Liver (tissue), 8 donors: ENCODE measurements at regions not wholly inside any gene's neighbourhood (a gene's known extent, or its start where the extent isn't known, plus 50 kb on each side); places are given as distances from the start of the nearest gene placed in this dataset.

Experiments
- DNase-seq: peaks from one replicate; pipeline ENCODE4 v3.0.0-alpha.2; 2017; ENCODE audit warnings: low spot score
- H3K27ac ChIP-seq, 2 donors: one replicate each; pipeline ENCODE4 v1.7.0; 2013; ENCODE audit warnings: inconsistent platforms in 2 of 2, low read length in 2 of 2, control low read depth in 1 of 2, low read depth in 1 of 2, mild to moderate bottlenecking in 1 of 2
- H3K27me3 ChIP-seq, 4 donors: one replicate each; pipeline versions ENCODE4 v1.6.1 to v1.7.0; 2013; ENCODE audit warnings: low read length in 3 of 4, inconsistent platforms in 1 of 4, mild to moderate bottlenecking in 1 of 4, moderate library complexity in 1 of 4; ENCODE audit not compliant: control insufficient read depth in 4 of 4, insufficient read depth in 4 of 4
- H3K36me3 ChIP-seq, 4 donors: one replicate each; pipeline versions ENCODE4 v1.6.1 to v1.7.0; 2013; ENCODE audit warnings: low read length in 3 of 4, mild to moderate bottlenecking in 3 of 4, low read depth in 1 of 4, moderate library complexity in 1 of 4; ENCODE audit not compliant: control insufficient read depth in 4 of 4, insufficient read depth in 3 of 4
- H3K4me1 ChIP-seq, 4 donors: one replicate each; pipeline versions ENCODE4 v1.6.1 to v1.7.0; 2013; ENCODE audit warnings: low read length in 3 of 4, mild to moderate bottlenecking in 3 of 4, moderate library complexity in 1 of 4; ENCODE audit not compliant: control insufficient read depth in 4 of 4, insufficient read depth in 4 of 4
- H3K4me3 ChIP-seq, 3 donors: one replicate each; pipeline versions ENCODE4 v1.6.1 to v1.7.0; 2013; ENCODE audit warnings: low read length in 3 of 3, control low read depth in 1 of 3, low read depth in 1 of 3, mild to moderate bottlenecking in 1 of 3
- H3K9ac ChIP-seq, 2 donors: one replicate each; pipeline ENCODE4 v1.7.0; 2013; ENCODE audit warnings: low read length in 2 of 2, mild to moderate bottlenecking in 2 of 2, moderate library complexity in 2 of 2, control low read depth in 1 of 2, low read depth in 1 of 2
- H3K9me3 ChIP-seq, 4 donors: one replicate each; pipeline versions ENCODE4 v1.6.1 to v1.7.0; 2013; ENCODE audit warnings: low read length in 3 of 4; ENCODE audit not compliant: control insufficient read depth in 4 of 4
- ATF3 ChIP-seq: IDR thresholded peaks from 2 replicates; pipeline ENCODE4 v1.6.1; 2016; ENCODE audit warnings: antibody characterized with exemption
- CTCF ChIP-seq: fragments of 150-350 bp; IDR thresholded peaks from 2 replicates; pipeline ENCODE4 v1.5.1; 2017; ENCODE audit warnings: improper control_type of control experiment, low read depth, low read length; ENCODE audit not compliant: missing input control
- FOXA1 ChIP-seq: IDR thresholded peaks from 2 replicates; pipeline ENCODE4 v1.6.1; 2016; ENCODE audit warnings: antibody characterized with exemption
- FOXA2 ChIP-seq: IDR thresholded peaks from 2 replicates; pipeline ENCODE4 v1.6.1; 2016; ENCODE audit warnings: antibody characterized with exemption
- GABPA ChIP-seq, 2 donors: IDR thresholded peaks in 1 of 2; conservative IDR thresholded peaks in 1 of 2; 2 replicates each; pipeline ENCODE4 v1.6.1; 2016; ENCODE audit warnings: antibody characterized with exemption in 2 of 2, mild to moderate bottlenecking in 1 of 2, moderate library complexity in 1 of 2
- MAX ChIP-seq: IDR thresholded peaks from 2 replicates; pipeline ENCODE4 v1.6.1; 2016; ENCODE audit warnings: antibody characterized with exemption
- NR2F2 ChIP-seq: IDR thresholded peaks from 2 replicates; pipeline ENCODE4 v1.6.1; 2016; ENCODE audit warnings: antibody characterized with exemption
- RAD21 ChIP-seq, 2 donors: IDR thresholded peaks; 2 replicates each; pipeline ENCODE4 v1.6.1; 2016; ENCODE audit warnings: antibody characterized with exemption in 2 of 2, mild to moderate bottlenecking in 2 of 2
- RXRA ChIP-seq, 2 donors: IDR thresholded peaks; 2 replicates each; pipeline ENCODE4 v1.6.1; 2017 to 2018; ENCODE audit warnings: antibody characterized with exemption in 2 of 2, mild to moderate bottlenecking in 1 of 2
- WGBS: extraction: QIAGEN DNeasy Blood & Tissue Kit; methylation state at CpG from one replicate; pipeline ENCODE4 v1.1.7; 2013; 5-methylcytosine and 5-hydroxymethylcytosine counted together
- donor health status: healthy.
- donor health status: healthy.
- donor health status: healthy.
- donor health status: healthy.
- donor health status: healthy.

GRCh38 chr10:36281831-36282331 lies 639.8 kb upstream of the FZD8 start:
- no peak for DNase-seq
- peaks cover 0 to 6% (median 2%) of the 10 kb centered on the region in 4 donors for H3K9me3 ChIP-seq

GRCh38 chr10:36280890-36281499 lies 638.9 kb upstream of the FZD8 start:
- no peaks in the 10 kb centered on the region for H3K4me1 ChIP-seq
- H3K36me3 ChIP-seq = no peaks in the 10 kb centered on the region
- H3K4me3 ChIP-seq = no peak overlapping the region
- TF ChIP-seq FOXA1 = no peak
- H3K27ac ChIP-seq = no peak overlapping the region
- 91% methylated on average over 11 of the region's 11 CpGs for WGBS
- H3K9me3 ChIP-seq = peaks cover 0 to 2% (median under 1%) of the 10 kb centered on the region in 4 donors
- no peaks in the 10 kb centered on the region for H3K27me3 ChIP-seq
- H3K9ac ChIP-seq = no peak overlapping the region
- DNase-seq = no peak

More at GRCh38 chr10:36281831-36282331, 639.8 kb upstream of the FZD8 start:
- Histone ChIP-seq H3K36me3 (no peaks in the 10 kb centered on the region), H3K4me3 (no peak overlapping the region), H3K9ac (no peak overlapping the region), H3K27ac (no peak overlapping the region), H3K4me1 (no peaks in the 10 kb centered on the region), H3K27me3 (no peaks in the 10 kb centered on the region)
- TF ChIP-seq MAX (no peak), ATF3 (no peak), NR2F2 (no peak), RAD21 (IDR thresholded peaks at IDR 0.05) (no peak), GABPA (IDR thresholded peaks at IDR 0.05 in 1 of 2, conservative IDR thresholded peaks at IDR 0.05 in 1 of 2) (no peak)
- 56% methylated on average over 3 of the region's 3 CpGs for WGBS

- 74% methylated on average over 1 of the region's 1 CpG for WGBS
- TF ChIP-seq CTCF (no peak), ATF3 (no peak), FOXA2 (no peak)
- DNase-seq = no peak
- Histone ChIP-seq H3K27me3 (no peaks in the 10 kb centered on the region), H3K4me3 (no peak overlapping the region), H3K9me3 (peaks cover 0 to 2% (median 0%) of the 10 kb centered on the region in 4 donors), H3K9ac (no peak overlapping the region), H3K27ac (no peak overlapping the region), H3K4me1 (no peaks in the 10 kb centered on the region), H3K36me3 (no peaks in the 10 kb centered on the region)
Measured at GRCh38 chr10:36280321-36280741, 638.2 kb upstream of the FZD8 start.

- no peak overlapping the region for H3K9ac ChIP-seq
- DNase-seq = no peak
- H3K4me1 ChIP-seq = no peaks in the 10 kb centered on the region
- no peaks in the 10 kb centered on the region for H3K27me3 ChIP-seq
- TF ChIP-seq CTCF (no peak), RXRA (IDR thresholded peaks at IDR 0.05) (peak in 1 of 2 donors; percentile 36)
- no peak overlapping the region for H3K27ac ChIP-seq
- no peaks in the 10 kb centered on the region for H3K36me3 ChIP-seq
- WGBS = 59% methylated on average over 3 of the region's 3 CpGs
- H3K4me3 ChIP-seq = no peak overlapping the region
- no peaks in the 10 kb centered on the region for H3K9me3 ChIP-seq
Measured at GRCh38 chr10:36278176-36278575, 636.1 kb upstream of the FZD8 start.
